SU-DHL-6 (cell line): ENCODE measurements at regions not wholly inside any gene's neighbourhood (a gene's known extent, or its start where the extent isn't known, plus 50 kb on each side); places are given as distances from the start of the nearest gene placed in this dataset.

Experiments
- H2AFZ ChIP-seq: fragments of 200-600 bp; sonication (generic); 2 replicates; pipeline ENCODE4 v1.6.1; 2014; ENCODE audit warnings: low read depth, mild to moderate bottlenecking, moderate library complexity, mixed read lengths, antibody characterized with exemption, low read length; ENCODE audit not compliant: severe bottlenecking
- H3F3A ChIP-seq: fragments of 200-600 bp; shearing (Covaris generic); 2 replicates; pipeline ENCODE4 v1.6.0; 2016; ENCODE audit warnings: antibody characterized with exemption, mild to moderate bottlenecking; ENCODE audit not compliant: insufficient read depth
- H3K27ac ChIP-seq: fragments of 200-600 bp; sonication (generic); 2 replicates; pipeline ENCODE4 v1.5.1; 2016; ENCODE audit warnings: low read depth, mild to moderate bottlenecking, low read length, moderate library complexity, mixed read lengths
- H3K27me3 ChIP-seq: fragments of 200-600 bp; sonication (generic), shearing (Covaris generic); 2 replicates; pipeline ENCODE4 v1.6.0; 2014; ENCODE audit warnings: mild to moderate bottlenecking, low read length
- H3K36me3 ChIP-seq: fragments of 200-600 bp; sonication (generic); 2 replicates; pipeline ENCODE4 v1.6.1; 2014; ENCODE audit warnings: mild to moderate bottlenecking, low read length, mixed read lengths
- H3K4me2 ChIP-seq: fragments of 300-600, 200-600 bp; shearing (Covaris generic), sonication (generic); 2 replicates; pipeline ENCODE4 v1.6.0; 2014; ENCODE audit warnings: low read length, low read depth, mild to moderate bottlenecking; ENCODE audit not compliant: poor library complexity, severe bottlenecking
- H3K4me3 ChIP-seq: fragments of 200-600 bp; sonication (generic); 2 replicates; pipeline ENCODE4 v1.5.1; 2014; ENCODE audit warnings: antibody characterized with exemption, low read length, mild to moderate bottlenecking, mixed read lengths; ENCODE audit not compliant: insufficient read depth, poor library complexity, severe bottlenecking
- H3K79me2 ChIP-seq: fragments of 200-600 bp; sonication (generic); 2 replicates; pipeline ENCODE4 v1.6.1; 2014; ENCODE audit warnings: mild to moderate bottlenecking, low read length, moderate library complexity; ENCODE audit not compliant: insufficient read depth
- H3K9ac ChIP-seq: fragments of 200-600 bp; sonication (generic); 2 replicates; pipeline ENCODE4 v1.7.0; 2014; ENCODE audit warnings: mild to moderate bottlenecking, low read length
- H3K9me2 ChIP-seq: fragments of 200-600 bp; sonication (generic); replicated peaks from 2 replicates; pipeline ENCODE4 v1.6.1; 2014; ENCODE audit warnings: low read length; ENCODE audit not compliant: insufficient read depth
- H3K9me3 ChIP-seq: fragments of 200-600 bp; sonication (generic); 2 replicates; pipeline ENCODE4 v1.6.1; 2014; ENCODE audit warnings: low read length, mixed read lengths; ENCODE audit not compliant: insufficient read depth
- H4K20me1 ChIP-seq: fragments of 200-600 bp; sonication (generic); 2 replicates; pipeline ENCODE4 v1.6.1; 2014; ENCODE audit warnings: low read depth, mild to moderate bottlenecking, antibody characterized with exemption, low read length, moderate library complexity, mixed read lengths
- CTCF ChIP-seq: fragments of 200-600 bp; sonication (generic); IDR thresholded peaks from one replicate; pipeline ENCODE4 v1.5.1; 2017; ENCODE audit warnings: antibody characterized with exemption, mild to moderate bottlenecking, low read length, moderate library complexity; ENCODE audit not compliant: insufficient read depth, poor library complexity, severe bottlenecking
- EZH2phosphoT487 ChIP-seq: fragments of 200-600 bp; sonication (generic), shearing (Covaris generic); conservative IDR thresholded peaks from 2 replicates; pipeline ENCODE4 v1.6.1; 2018; ENCODE audit warnings: mild to moderate bottlenecking, antibody characterized with exemption, low read length, moderate library complexity, mixed read lengths

- Histone ChIP-seq H3K9me3 (no peaks in the 10 kb centered on the region), H3K9me2 (no peaks in the 10 kb centered on the region), H3K4me3 (no peak overlapping the region), H3K4me2 (no peak overlapping the region), H3K27ac (no peak overlapping the region), H3K36me3 (no peaks in the 10 kb centered on the region), H2AFZ (no peak overlapping the region), H4K20me1 (no peaks in the 10 kb centered on the region), H3K27me3 (no peaks in the 10 kb centered on the region), H3F3A (no peaks in the 10 kb centered on the region), H3K79me2 (no peaks in the 10 kb centered on the region), H3K9ac (no peak overlapping the region)
- no peak for TF ChIP-seq CTCF
- no peak for TF ChIP-seq EZH2phosphoT487
Measured at GRCh38 chr7:114155116-114156110, 236.6 kb upstream of the PPP1R3A start.

GRCh38 chr7:114153700-114154099 is 234.9 kb upstream of the PPP1R3A start:
- H3K4me3 ChIP-seq: no peak overlapping the region
- H3K36me3 ChIP-seq: no peaks in the 10 kb centered on the region
- no peak overlapping the region for H3K9ac ChIP-seq
- no peak overlapping the region for H3K27ac ChIP-seq
- no peaks in the 10 kb centered on the region for H3F3A ChIP-seq
- H3K79me2 ChIP-seq: no peaks in the 10 kb centered on the region
- H3K4me2 ChIP-seq: no peak overlapping the region
- H3K27me3 ChIP-seq: no peaks in the 10 kb centered on the region
- H3K9me2 ChIP-seq: no peaks in the 10 kb centered on the region
- no peak for TF ChIP-seq EZH2phosphoT487
- TF ChIP-seq CTCF: no peak
- H4K20me1 ChIP-seq: no peaks in the 10 kb centered on the region
- H3K9me3 ChIP-seq: no peaks in the 10 kb centered on the region
- H2AFZ ChIP-seq: no peak overlapping the region

GRCh38 chr7:114152314-114152938 is 233.6 kb upstream of the PPP1R3A start:
- Histone ChIP-seq H3K9ac (no peak overlapping the region), H3K27me3 (no peaks in the 10 kb centered on the region), H3K4me2 (no peak overlapping the region), H2AFZ (no peak overlapping the region), H3F3A (no peaks in the 10 kb centered on the region), H3K27ac (no peak overlapping the region), H4K20me1 (no peaks in the 10 kb centered on the region), H3K9me2 (no peaks in the 10 kb centered on the region), H3K4me3 (no peak overlapping the region), H3K79me2 (no peaks in the 10 kb centered on the region), H3K36me3 (no peaks in the 10 kb centered on the region), H3K9me3 (no peaks in the 10 kb centered on the region)
- no peak for TF ChIP-seq EZH2phosphoT487
- no peak for TF ChIP-seq CTCF
